Breast epithelium (tissue), 3 donors: ENCODE measurements at regions not wholly inside any gene's neighbourhood (a gene's known extent, or its start where the extent isn't known, plus 50 kb on each side); places are given as distances from the start of the nearest gene placed in this dataset.

Source experiments
- POLR2A ChIP-seq: fragments of 450-650 bp; IDR thresholded peaks from one replicate; pipeline ENCODE4 v1.6.1; 2016; ENCODE audit warnings: antibody characterized with exemption, mild to moderate bottlenecking, moderate library complexity
- POLR2AphosphoS5 ChIP-seq, 3 donors: sonication (generic); formaldehyde crosslinking; IDR thresholded peaks; one replicate each; pipeline ENCODE4 v1.6.1; 2017; ENCODE audit warnings: antibody characterized with exemption in 3 of 3
- TF ChIP-seq, protein P1 (sequence below), 3 donors: fragments of 450-650 bp; IDR thresholded peaks; one replicate each; pipeline ENCODE4 v1.5.1; 2016 to 2017; ENCODE audit warnings: antibody characterized with exemption in 3 of 3, mild to moderate bottlenecking in 3 of 3, moderate library complexity in 3 of 3

DNA sequence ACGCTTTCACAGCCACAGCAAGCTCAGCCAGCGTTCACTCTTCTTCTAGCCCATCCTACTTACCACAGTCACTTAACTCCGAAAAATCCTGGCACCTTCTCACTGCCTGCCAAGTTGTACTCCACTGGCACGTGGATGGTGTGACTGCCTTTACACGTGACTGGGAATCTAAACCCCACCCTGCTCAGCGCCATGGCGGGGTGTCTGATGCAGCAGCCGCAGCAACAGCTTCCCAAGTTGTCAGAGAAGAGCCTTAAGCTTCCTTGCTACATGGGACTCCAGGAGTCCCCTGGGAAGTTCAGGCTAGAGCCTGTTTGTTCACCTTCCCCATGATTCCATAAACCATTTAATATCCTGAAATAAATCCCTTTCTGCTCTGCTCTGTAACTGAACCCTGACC, 61.9 kb upstream of the FOXC1 start:
- TF ChIP-seq, protein P1, sequence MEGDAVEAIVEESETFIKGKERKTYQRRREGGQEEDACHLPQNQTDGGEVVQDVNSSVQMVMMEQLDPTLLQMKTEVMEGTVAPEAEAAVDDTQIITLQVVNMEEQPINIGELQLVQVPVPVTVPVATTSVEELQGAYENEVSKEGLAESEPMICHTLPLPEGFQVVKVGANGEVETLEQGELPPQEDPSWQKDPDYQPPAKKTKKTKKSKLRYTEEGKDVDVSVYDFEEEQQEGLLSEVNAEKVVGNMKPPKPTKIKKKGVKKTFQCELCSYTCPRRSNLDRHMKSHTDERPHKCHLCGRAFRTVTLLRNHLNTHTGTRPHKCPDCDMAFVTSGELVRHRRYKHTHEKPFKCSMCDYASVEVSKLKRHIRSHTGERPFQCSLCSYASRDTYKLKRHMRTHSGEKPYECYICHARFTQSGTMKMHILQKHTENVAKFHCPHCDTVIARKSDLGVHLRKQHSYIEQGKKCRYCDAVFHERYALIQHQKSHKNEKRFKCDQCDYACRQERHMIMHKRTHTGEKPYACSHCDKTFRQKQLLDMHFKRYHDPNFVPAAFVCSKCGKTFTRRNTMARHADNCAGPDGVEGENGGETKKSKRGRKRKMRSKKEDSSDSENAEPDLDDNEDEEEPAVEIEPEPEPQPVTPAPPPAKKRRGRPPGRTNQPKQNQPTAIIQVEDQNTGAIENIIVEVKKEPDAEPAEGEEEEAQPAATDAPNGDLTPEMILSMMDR (IDR thresholded peaks at IDR 0.05), result no peak
- TF ChIP-seq POLR2A (no peak), POLR2AphosphoS5 (IDR thresholded peaks at IDR 0.05) (no peak)
